GM12878 (cell line): ENCODE measurements at regions not wholly inside any gene's neighbourhood (a gene's known extent, or its start where the extent isn't known, plus 50 kb on each side); places are given as distances from the start of the nearest gene placed in this dataset.

ENCODE experiments used
- ATAC-seq: fragments of 200-7000 bp; cut with Tn5 transposase; 3 replicates; pipeline ENCODE4 v1.9.1; 2020; ENCODE audit warnings: mild to moderate bottlenecking, moderate library complexity
- BruUV-seq: library from RNA; stranded (reverse); fragments of 400-500 nt; replicated peaks from 2 replicates; lab custom pipeline; 2021; lab: Mats Ljungman, UMichigan
- CTCF ChIA-PET: fragments of 300-600 bp; sonication (Branson Sonifier 250); formaldehyde crosslinking; extraction: SDS; loops from one replicate; lab custom pipeline; 2021; ENCODE audit warnings: inconsistent platforms; lab: Yijun Ruan, JAX
- POLR2A ChIA-PET: fragments of 350-600 bp; formaldehyde crosslinking; extraction: SDS; loops from one replicate; lab custom pipeline; 2021; ENCODE audit warnings: inconsistent platforms; lab: Charles Lee
- RAD21 ChIA-PET: fragments of 300-600 bp; sonication (Branson Sonifier 250); formaldehyde crosslinking; loops from one replicate; lab custom pipeline; 2023; ENCODE audit warnings: antibody characterized with exemption; ENCODE audit not compliant: unreplicated experiment; lab: Charles Lee
- SMC1A ChIA-PET: fragments of 300-600 bp; sonication (Branson Sonifier 250); formaldehyde crosslinking; loops from one replicate; lab custom pipeline; 2023; ENCODE audit not compliant: unreplicated experiment, uncharacterized antibody; lab: Charles Lee
- DNase-seq: peaks from one replicate; pipeline ENCODE4 v3.0.0-alpha.2; 2011; ENCODE audit warnings: low read depth, low spot score
- FAIRE-seq: peaks from 3 replicates; lab custom pipeline; 2011; peaks lifted over from hg19 to GRCh38; lab: Jason Lieb, UNC
- H2AFZ ChIP-seq: 2 replicates; pipeline ENCODE4 v1.6.0; 2011; ENCODE audit warnings: low read depth, low read length, control low read depth; ENCODE audit not compliant: control insufficient read depth
- H3K27ac ChIP-seq: 2 replicates; pipeline ENCODE4 v1.5.1; 2011; ENCODE audit warnings: control low read depth; ENCODE audit not compliant: control insufficient read depth, insufficient read depth
- H3K27me3 ChIP-seq, 2 experiments: replicated peaks in 1 of 2; 2 replicates each; pipeline versions ENCODE4 v1.6.0 to v1.6.1; 2011; ENCODE audit warnings: low read length in 1 of 2; ENCODE audit not compliant: control insufficient read depth in 2 of 2, insufficient read depth in 2 of 2
- H3K36me3 ChIP-seq, 2 experiments: 2 replicates each; pipeline ENCODE4 v1.5.1; 2011; ENCODE audit warnings: low read length in 1 of 2; ENCODE audit not compliant: control insufficient read depth in 2 of 2, insufficient read depth in 2 of 2
- H3K4me1 ChIP-seq: 2 replicates; pipeline ENCODE4 v1.6.1; 2011; ENCODE audit warnings: mild to moderate bottlenecking, low read length, moderate library complexity, mixed read lengths; ENCODE audit not compliant: control insufficient read depth, insufficient read depth
- H3K4me2 ChIP-seq: 2 replicates; pipeline ENCODE4 v1.6.0; 2011; ENCODE audit warnings: control low read depth; ENCODE audit not compliant: control insufficient read depth, insufficient read depth
- H3K4me3 ChIP-seq: fragments of 200-600 bp; sonication (generic); 2 replicates; pipeline ENCODE4 v1.5.1; 2016
- H3K79me2 ChIP-seq: 2 replicates; pipeline ENCODE4 v1.6.0; 2011; ENCODE audit warnings: low read length; ENCODE audit not compliant: control insufficient read depth, insufficient read depth
- H3K9ac ChIP-seq: 2 replicates; pipeline ENCODE4 v1.8.0; 2011; ENCODE audit warnings: low read length, control low read depth, mixed read lengths; ENCODE audit not compliant: control insufficient read depth, insufficient read depth
- H3K9me3 ChIP-seq: replicated peaks from 3 replicates; pipeline ENCODE4 v1.5.1; 2011; ENCODE audit warnings: mild to moderate bottlenecking, low read length; ENCODE audit not compliant: control insufficient read depth, insufficient read depth
- H4K20me1 ChIP-seq: 2 replicates; pipeline ENCODE4 v1.6.0; 2011; ENCODE audit not compliant: control insufficient read depth, insufficient read depth
- ATF7 ChIP-seq: fragments of 450-650 bp; IDR thresholded peaks from 2 replicates; pipeline ENCODE4 v1.6.1; 2016; ENCODE audit warnings: low read depth, mild to moderate bottlenecking
- BACH1 ChIP-seq: fragments of 450-650 bp; IDR thresholded peaks from 2 replicates; pipeline ENCODE4 v1.6.1; 2017; ENCODE audit warnings: mild to moderate bottlenecking, borderline replicate concordance
- EED ChIP-seq: sonication (generic); IDR thresholded peaks from 2 replicates; pipeline ENCODE4 v1.6.1; 2016; ENCODE audit warnings: antibody characterized with exemption, low read depth
- FOXK2 ChIP-seq: fragments of 450-650 bp; IDR thresholded peaks from 2 replicates; pipeline ENCODE4 v1.6.1; 2017; ENCODE audit warnings: mild to moderate bottlenecking, moderate library complexity
- NBN ChIP-seq: fragments of 450-650 bp; IDR thresholded peaks from 2 replicates; pipeline ENCODE4 v1.6.1; 2016
- NFXL1 ChIP-seq: fragments of 450-650 bp; IDR thresholded peaks from 2 replicates; pipeline ENCODE4 v1.6.1; 2017; ENCODE audit warnings: antibody characterized with exemption, mild to moderate bottlenecking, borderline replicate concordance
- NFYA ChIP-seq: IDR thresholded peaks from 2 replicates; pipeline ENCODE4 v1.6.1; 2011; ENCODE audit warnings: low read depth, mild to moderate bottlenecking, low read length, improper control_type of control experiment, borderline replicate concordance
- POU2F2 ChIP-seq: IDR thresholded peaks from 3 replicates; pipeline ENCODE4 v1.6.1; 2011; ENCODE audit warnings: low read depth, mild to moderate bottlenecking, low read length, borderline replicate concordance
- RBBP5 ChIP-seq: fragments of 200-600 bp; sonication (generic); conservative IDR thresholded peaks from 2 replicates; pipeline ENCODE4 v1.6.1; 2016
- SMARCA5 ChIP-seq: fragments of 450-650 bp; IDR thresholded peaks from 2 replicates; pipeline ENCODE4 v1.6.1; 2017; ENCODE audit warnings: mild to moderate bottlenecking
- SMC3 ChIP-seq: IDR thresholded peaks from 2 replicates; pipeline ENCODE4 v1.6.1; 2011; ENCODE audit warnings: low read length, improper control_type of control experiment, borderline replicate concordance
- SP1 ChIP-seq: IDR thresholded peaks from one replicate; pipeline ENCODE4 v1.6.1; 2011; ENCODE audit warnings: low read depth, low read length
- SUPT20H ChIP-seq: IDR thresholded peaks from 2 replicates; pipeline ENCODE4 v1.6.1; 2011; ENCODE audit warnings: low read depth, mild to moderate bottlenecking, low read length, moderate library complexity, borderline replicate concordance; ENCODE audit not compliant: control insufficient read depth
- TCF3 ChIP-seq: IDR thresholded peaks from 2 replicates; pipeline ENCODE4 v1.6.1; 2012; ENCODE audit warnings: low read depth, mild to moderate bottlenecking, low read length, borderline replicate concordance; ENCODE audit not compliant: insufficient read depth
- ZSCAN29 ChIP-seq: fragments of 450-650 bp; IDR thresholded peaks from 2 replicates; pipeline ENCODE4 v1.6.1; 2017; ENCODE audit warnings: mild to moderate bottlenecking, moderate library complexity
- WGBS: methylation state at CpG from one replicate; pipeline ENCODE4 v1.1.6; 2016; ENCODE audit warnings: low lambda C conversion rate; ENCODE audit not compliant: insufficient replicate concordance, insufficient coverage; ENCODE audit errors: missing lambda C conversion rate; 5-methylcytosine and 5-hydroxymethylcytosine counted together
- in situ Hi-C: fragments of 300-500 bp; cut with MboI; formaldehyde crosslinking; loops from 9 replicates; pipeline ENCODE4 v1.14.3; 2018; ENCODE audit warnings: mixed read lengths
- intact Hi-C: fragments of 100-400 bp; cut with micrococcal nuclease; formaldehyde crosslinking; loops from one replicate; pipeline ENCODE4 v1.14.2; 2022; ENCODE audit not compliant: unreplicated experiment
- TF ChIP-seq, protein P1 (sequence below): IDR thresholded peaks from 2 replicates; pipeline ENCODE4 v1.6.1; 2011; ENCODE audit warnings: low read depth, mild to moderate bottlenecking, low read length, moderate library complexity, borderline replicate concordance; ENCODE audit errors: extremely low read depth
- TF ChIP-seq, protein P2 (sequence below): fragments of 450-650 bp; IDR thresholded peaks from 2 replicates; pipeline ENCODE4 v1.6.1; 2016; ENCODE audit warnings: mild to moderate bottlenecking
- TF ChIP-seq, protein P3 (sequence below): fragments of 450-650 bp; conservative IDR thresholded peaks from 2 replicates; pipeline ENCODE4 v1.6.1; 2017; ENCODE audit warnings: mild to moderate bottlenecking, moderate library complexity
- TF ChIP-seq, protein P4 (sequence below): IDR thresholded peaks from 2 replicates; pipeline ENCODE4 v1.6.1; 2012; ENCODE audit warnings: low read depth, low read length, improper control_type of control experiment
- TF ChIP-seq, protein P5 (sequence below): fragments of 450-650 bp; IDR thresholded peaks from 2 replicates; pipeline ENCODE4 v1.6.1; 2017; ENCODE audit warnings: mild to moderate bottlenecking

DNA sequence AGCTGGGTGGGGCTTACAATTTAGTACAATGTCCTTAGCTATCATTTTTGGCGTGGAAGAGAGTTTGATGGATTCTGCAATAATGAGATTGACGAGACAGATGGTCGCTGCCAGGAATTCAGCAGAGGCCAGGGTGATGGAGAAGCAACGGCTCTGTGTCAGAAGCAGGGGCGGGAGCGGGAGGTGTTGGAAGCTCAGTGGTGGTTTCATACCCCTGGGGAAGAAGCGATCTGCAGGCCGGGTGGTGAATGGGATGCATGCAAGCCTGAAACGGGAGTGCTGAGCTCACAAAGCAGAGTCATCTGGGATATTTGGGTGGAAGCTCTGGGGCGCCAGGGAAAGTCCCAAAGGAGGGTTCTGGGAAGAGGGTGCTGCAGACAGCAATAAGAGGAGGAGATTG lies 370.8 kb downstream of the ZNF536 start (continued):
- TF ChIP-seq SP1 = no peak
- no peak for TF ChIP-seq FOXK2
- TF ChIP-seq, protein P1, sequence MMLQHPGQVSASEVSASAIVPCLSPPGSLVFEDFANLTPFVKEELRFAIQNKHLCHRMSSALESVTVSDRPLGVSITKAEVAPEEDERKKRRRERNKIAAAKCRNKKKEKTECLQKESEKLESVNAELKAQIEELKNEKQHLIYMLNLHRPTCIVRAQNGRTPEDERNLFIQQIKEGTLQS = no peak
- no peak for TF ChIP-seq SUPT20H
- TF ChIP-seq NFYA = no peak
- TF ChIP-seq, protein P2, sequence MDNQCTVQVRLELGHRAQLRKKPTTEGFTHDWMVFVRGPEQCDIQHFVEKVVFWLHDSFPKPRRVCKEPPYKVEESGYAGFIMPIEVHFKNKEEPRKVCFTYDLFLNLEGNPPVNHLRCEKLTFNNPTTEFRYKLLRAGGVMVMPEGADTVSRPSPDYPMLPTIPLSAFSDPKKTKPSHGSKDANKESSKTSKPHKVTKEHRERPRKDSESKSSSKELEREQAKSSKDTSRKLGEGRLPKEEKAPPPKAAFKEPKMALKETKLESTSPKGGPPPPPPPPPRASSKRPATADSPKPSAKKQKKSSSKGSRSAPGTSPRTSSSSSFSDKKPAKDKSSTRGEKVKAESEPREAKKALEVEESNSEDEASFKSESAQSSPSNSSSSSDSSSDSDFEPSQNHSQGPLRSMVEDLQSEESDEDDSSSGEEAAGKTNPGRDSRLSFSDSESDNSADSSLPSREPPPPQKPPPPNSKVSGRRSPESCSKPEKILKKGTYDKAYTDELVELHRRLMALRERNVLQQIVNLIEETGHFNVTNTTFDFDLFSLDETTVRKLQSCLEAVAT = no peak
- no peak for TF ChIP-seq ATF7
- TF ChIP-seq, protein P3, sequence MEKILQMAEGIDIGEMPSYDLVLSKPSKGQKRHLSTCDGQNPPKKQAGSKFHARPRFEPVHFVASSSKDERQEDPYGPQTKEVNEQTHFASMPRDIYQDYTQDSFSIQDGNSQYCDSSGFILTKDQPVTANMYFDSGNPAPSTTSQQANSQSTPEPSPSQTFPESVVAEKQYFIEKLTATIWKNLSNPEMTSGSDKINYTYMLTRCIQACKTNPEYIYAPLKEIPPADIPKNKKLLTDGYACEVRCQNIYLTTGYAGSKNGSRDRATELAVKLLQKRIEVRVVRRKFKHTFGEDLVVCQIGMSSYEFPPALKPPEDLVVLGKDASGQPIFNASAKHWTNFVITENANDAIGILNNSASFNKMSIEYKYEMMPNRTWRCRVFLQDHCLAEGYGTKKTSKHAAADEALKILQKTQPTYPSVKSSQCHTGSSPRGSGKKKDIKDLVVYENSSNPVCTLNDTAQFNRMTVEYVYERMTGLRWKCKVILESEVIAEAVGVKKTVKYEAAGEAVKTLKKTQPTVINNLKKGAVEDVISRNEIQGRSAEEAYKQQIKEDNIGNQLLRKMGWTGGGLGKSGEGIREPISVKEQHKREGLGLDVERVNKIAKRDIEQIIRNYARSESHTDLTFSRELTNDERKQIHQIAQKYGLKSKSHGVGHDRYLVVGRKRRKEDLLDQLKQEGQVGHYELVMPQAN = no peak
- TF ChIP-seq SMARCA5 = no peak
- TF ChIP-seq NFXL1 = no peak

DNA sequence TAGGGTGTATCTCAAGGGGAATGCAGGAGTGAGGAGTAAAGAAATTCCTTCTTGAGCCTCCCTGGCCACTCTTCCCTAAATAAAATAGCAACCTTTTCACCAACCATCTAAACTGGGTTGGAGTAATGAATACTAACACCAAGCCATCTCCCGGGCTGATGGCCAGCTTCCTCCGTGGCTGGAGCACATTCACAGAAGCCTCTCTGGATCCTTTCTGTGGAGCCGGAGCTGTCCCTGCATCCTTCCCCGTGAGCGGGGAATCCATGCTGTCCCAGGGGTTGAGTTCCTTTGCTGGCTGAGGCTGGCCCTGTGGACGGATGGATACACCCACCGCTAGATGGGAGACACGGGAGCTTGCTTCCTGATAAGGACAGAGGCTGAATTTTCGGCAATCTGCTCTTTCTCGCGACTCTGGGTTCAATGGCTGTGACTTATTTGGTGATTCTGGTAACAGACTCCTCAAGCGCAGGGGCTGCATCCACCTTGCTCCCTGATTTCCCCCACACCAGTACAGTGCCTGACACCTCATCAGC lies 370.3 kb downstream of the ZNF536 start:
- Histone ChIP-seq H3K4me3 (no peak overlapping the region), H3K79me2 (no peaks in the 10 kb centered on the region), H3K9me3 (no peaks in the 10 kb centered on the region; the same call in 2 of the 3 replicates), H3K4me2 (no peak overlapping the region), H3K36me3 (no peaks in the 10 kb centered on the region), H3K27me3 (no peaks in the 10 kb centered on the region), H3K27ac (no peak overlapping the region), H4K20me1 (no peaks in the 10 kb centered on the region), H3K4me1 (no peaks in the 10 kb centered on the region), H3K9ac (no peak overlapping the region), H2AFZ (no peak overlapping the region)
- FAIRE-seq (no peak), ATAC-seq (no peak), DNase-seq (no peak)
- CTCF ChIA-PET = no interaction called here
- intact Hi-C loops = no loop called here
- in situ Hi-C loops = no loop called here
- WGBS = 26% methylated on average over 12 of the region's 12 CpGs
- no TSS peak for BruUV-seq
- RAD21 ChIA-PET = no interaction called here
- POLR2A ChIA-PET = no interaction called here
- SMC1A ChIA-PET = no interaction called here
- TF ChIP-seq POU2F2 (no peak), NBN (no peak), RBBP5 (no peak), TCF3 (no peak), BACH1 (no peak), EED (no peak), ZSCAN29 (no peak), SMC3 (no peak)
- TF ChIP-seq, protein P4, sequence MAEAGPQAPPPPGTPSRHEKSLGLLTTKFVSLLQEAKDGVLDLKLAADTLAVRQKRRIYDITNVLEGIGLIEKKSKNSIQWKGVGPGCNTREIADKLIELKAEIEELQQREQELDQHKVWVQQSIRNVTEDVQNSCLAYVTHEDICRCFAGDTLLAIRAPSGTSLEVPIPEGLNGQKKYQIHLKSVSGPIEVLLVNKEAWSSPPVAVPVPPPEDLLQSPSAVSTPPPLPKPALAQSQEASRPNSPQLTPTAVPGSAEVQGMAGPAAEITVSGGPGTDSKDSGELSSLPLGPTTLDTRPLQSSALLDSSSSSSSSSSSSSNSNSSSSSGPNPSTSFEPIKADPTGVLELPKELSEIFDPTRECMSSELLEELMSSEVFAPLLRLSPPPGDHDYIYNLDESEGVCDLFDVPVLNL = no peak
- TF ChIP-seq, protein P5, sequence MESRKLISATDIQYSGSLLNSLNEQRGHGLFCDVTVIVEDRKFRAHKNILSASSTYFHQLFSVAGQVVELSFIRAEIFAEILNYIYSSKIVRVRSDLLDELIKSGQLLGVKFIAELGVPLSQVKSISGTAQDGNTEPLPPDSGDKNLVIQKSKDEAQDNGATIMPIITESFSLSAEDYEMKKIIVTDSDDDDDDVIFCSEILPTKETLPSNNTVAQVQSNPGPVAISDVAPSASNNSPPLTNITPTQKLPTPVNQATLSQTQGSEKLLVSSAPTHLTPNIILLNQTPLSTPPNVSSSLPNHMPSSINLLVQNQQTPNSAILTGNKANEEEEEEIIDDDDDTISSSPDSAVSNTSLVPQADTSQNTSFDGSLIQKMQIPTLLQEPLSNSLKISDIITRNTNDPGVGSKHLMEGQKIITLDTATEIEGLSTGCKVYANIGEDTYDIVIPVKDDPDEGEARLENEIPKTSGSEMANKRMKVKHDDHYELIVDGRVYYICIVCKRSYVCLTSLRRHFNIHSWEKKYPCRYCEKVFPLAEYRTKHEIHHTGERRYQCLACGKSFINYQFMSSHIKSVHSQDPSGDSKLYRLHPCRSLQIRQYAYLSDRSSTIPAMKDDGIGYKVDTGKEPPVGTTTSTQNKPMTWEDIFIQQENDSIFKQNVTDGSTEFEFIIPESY = no peak
